ENCODE measurements at regions not wholly inside any gene's neighbourhood (a gene's known extent, or its start where the extent isn't known, plus 50 kb on each side); places are given as distances from the start of the nearest gene placed in this dataset.

GRCh38 chr14:106044515-106044914, 518.1 kb downstream of the TMEM121 start:
- TF ChIP-seq POLR2A (IDR thresholded peaks at IDR 0.05) = no peak
- no peak for TF ChIP-seq CTCF (IDR thresholded peaks at IDR 0.05)
